Skeletal muscle tissue (tissue), 3 donors: ENCODE measurements at regions not wholly inside any gene's neighbourhood (a gene's known extent, or its start where the extent isn't known, plus 50 kb on each side); places are given as distances from the start of the nearest gene placed in this dataset.
"Not testable (repeated sequence)": the region's sequence is repeated elsewhere in the genome, so short reads cannot be mapped to it uniquely, and the experiment has no call there.

Experiments used
- H3K27ac ChIP-seq: one replicate; pipeline ENCODE4 v1.7.0; 2013; ENCODE audit warnings: mild to moderate bottlenecking, low read depth, low read length, inconsistent platforms
- H3K27me3 ChIP-seq, 3 donors: one replicate each; pipeline ENCODE4 v1.7.0; 2013; ENCODE audit warnings: low read length in 3 of 3; ENCODE audit not compliant: control insufficient read depth in 3 of 3, insufficient read depth in 3 of 3
- H3K36me3 ChIP-seq, 3 donors: one replicate each; pipeline ENCODE4 v1.7.0; 2013; ENCODE audit warnings: low read length in 3 of 3; ENCODE audit not compliant: control insufficient read depth in 3 of 3, insufficient read depth in 3 of 3
- H3K4me1 ChIP-seq, 3 donors: one replicate each; pipeline ENCODE4 v1.7.0; 2013; ENCODE audit warnings: low read length in 3 of 3, mild to moderate bottlenecking in 3 of 3; ENCODE audit not compliant: control insufficient read depth in 3 of 3, insufficient read depth in 3 of 3
- H3K4me3 ChIP-seq, 3 donors: one replicate each; pipeline ENCODE4 v1.7.0; 2013; ENCODE audit warnings: low read length in 3 of 3
- H3K9ac ChIP-seq, 3 donors: one replicate each; pipeline ENCODE4 v1.7.0; 2013; ENCODE audit warnings: low read length in 3 of 3, mild to moderate bottlenecking in 3 of 3, moderate library complexity in 2 of 3, low read depth in 1 of 3
- H3K9me3 ChIP-seq, 3 donors: one replicate each; pipeline ENCODE4 v1.7.0; 2013; ENCODE audit warnings: low read length in 3 of 3; ENCODE audit not compliant: control insufficient read depth in 3 of 3
- donor health status: Osteomylitis.

- not testable (repeated sequence) for H3K9ac ChIP-seq, H3K27me3 ChIP-seq, H3K4me3 ChIP-seq, H3K4me1 ChIP-seq, H3K9me3 ChIP-seq, H3K27ac ChIP-seq, H3K36me3 ChIP-seq
Observed at GRCh38 chr6:81886909-81887308, 134.4 kb upstream of the TENT5A start.

DNA sequence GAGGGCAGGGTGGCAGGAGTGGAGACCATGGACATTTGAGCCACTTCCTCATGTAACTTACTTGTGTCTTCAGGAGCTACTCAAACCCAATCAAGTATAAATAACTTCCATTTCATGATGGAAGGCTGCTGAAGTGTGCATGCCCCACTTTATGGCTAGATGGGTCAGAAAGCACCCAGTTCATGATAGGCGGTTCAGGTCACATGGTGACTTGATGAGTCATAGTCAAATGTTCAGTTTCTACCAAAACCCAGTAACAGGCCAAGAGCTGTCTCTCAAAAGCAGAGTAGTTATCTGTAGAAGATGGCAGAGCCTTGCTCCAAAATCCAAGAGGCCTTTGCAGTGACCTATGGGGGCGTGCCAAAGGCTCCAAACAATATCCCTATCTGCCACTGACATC is 133.7 kb upstream of the TENT5A start:
- no peaks in the 10 kb centered on the region for H3K36me3 ChIP-seq
- H3K4me1 ChIP-seq = no peaks in the 10 kb centered on the region
- H3K9ac ChIP-seq = no peak overlapping the region
- H3K4me3 ChIP-seq = no peak overlapping the region
- no peak overlapping the region for H3K27ac ChIP-seq
- H3K9me3 ChIP-seq = no peaks in the 10 kb centered on the region
- no peaks in the 10 kb centered on the region for H3K27me3 ChIP-seq

DNA sequence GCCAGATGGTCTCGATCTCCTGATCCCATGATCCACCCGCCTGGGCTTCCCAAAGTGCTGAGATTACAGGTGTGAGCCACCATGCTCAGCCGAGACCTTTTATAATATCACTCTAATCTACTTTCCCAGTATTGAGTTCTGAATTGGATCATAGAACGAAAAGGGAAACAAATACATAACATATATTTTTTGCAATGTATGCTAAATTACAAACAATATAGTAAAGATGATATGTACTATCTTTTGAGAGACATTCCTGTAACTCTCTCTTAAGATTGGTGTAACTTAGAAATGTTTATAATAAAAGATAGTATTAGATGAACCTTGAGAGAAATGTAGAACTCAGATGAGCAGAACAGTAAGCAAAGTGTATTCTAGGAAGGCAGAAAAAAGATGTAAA is 129.2 kb upstream of the TENT5A start:
- no peak overlapping the region for H3K9ac ChIP-seq

DNA sequence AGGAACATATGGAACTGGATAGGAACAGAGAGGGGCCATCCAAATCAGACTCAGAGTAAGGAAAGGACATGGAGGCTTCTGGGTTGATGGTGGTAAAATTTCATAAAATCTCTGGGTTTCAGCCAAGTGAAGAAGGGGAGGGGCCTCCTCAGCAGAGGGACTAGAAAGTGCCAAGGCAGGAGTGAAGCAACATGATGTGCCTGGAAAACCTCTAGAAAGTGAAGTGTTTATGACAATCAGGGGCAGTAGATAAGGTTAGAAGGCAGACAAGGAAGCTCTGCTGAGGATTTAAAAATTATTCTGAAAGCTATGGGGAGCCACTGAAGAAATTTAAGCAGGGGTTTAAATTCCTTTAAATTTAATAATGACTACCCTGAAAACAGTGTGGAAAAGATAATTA is 126.0 kb upstream of the TENT5A start:
- Histone ChIP-seq H3K27me3 (no peaks in the 10 kb centered on the region), H3K4me1 (no peaks in the 10 kb centered on the region), H3K36me3 (no peaks in the 10 kb centered on the region), H3K9ac (no peak overlapping the region), H3K4me3 (no peak overlapping the region), H3K9me3 (no peaks in the 10 kb centered on the region), H3K27ac (no peak overlapping the region)

More for the DNA sequence above, 129.2 kb upstream of the TENT5A start:
- Histone ChIP-seq H3K4me3 (no peak overlapping the region), H3K9me3 (no peaks in the 10 kb centered on the region), H3K4me1 (no peaks in the 10 kb centered on the region), H3K27me3 (no peaks in the 10 kb centered on the region), H3K27ac (no peak overlapping the region), H3K36me3 (no peaks in the 10 kb centered on the region)

GRCh38 chr6:81876971-81877370 is 124.5 kb upstream of the TENT5A start:
- Histone ChIP-seq H3K9me3 (no peaks in the 10 kb centered on the region), H3K4me3 (no peak overlapping the region), H3K27ac (no peak overlapping the region), H3K9ac (no peak overlapping the region), H3K27me3 (no peaks in the 10 kb centered on the region), H3K4me1 (no peaks in the 10 kb centered on the region), H3K36me3 (no peaks in the 10 kb centered on the region)

DNA sequence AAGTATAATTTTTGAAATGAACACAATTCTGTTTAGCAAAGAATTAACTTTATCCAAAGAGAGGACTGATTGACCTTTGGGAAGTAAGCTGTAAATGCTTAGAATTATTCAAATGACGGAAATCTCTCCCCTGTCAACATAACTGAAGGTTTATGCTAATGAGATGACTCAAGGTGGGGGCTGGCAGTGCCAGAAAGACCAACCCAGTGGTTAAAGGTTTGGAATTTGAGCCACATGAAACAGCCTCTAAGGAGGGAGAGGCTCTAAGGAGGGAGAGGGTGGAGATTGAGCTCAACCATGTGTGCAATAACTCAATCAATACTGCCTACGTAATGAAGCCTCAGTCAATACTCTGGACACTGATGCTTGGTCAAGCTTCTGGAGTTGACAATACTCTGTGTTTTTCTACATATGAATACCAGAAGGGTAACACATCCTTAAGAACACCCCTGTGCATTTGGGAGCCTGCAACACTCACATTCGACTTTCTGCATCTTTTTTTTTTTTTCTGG is 123.4 kb upstream of the TENT5A start:
- no peaks in the 10 kb centered on the region for H3K9me3 ChIP-seq
- no peaks in the 10 kb centered on the region for H3K36me3 ChIP-seq
- no peaks in the 10 kb centered on the region for H3K27me3 ChIP-seq
- H3K9ac ChIP-seq = no peak overlapping the region
- no peak overlapping the region for H3K4me3 ChIP-seq
- H3K4me1 ChIP-seq = no peaks in the 10 kb centered on the region
- H3K27ac ChIP-seq = no peak overlapping the region

- H3K4me3 ChIP-seq, H3K27ac ChIP-seq, H3K9ac ChIP-seq, H3K36me3 ChIP-seq, H3K9me3 ChIP-seq, H3K27me3 ChIP-seq, H3K4me1 ChIP-seq: not testable (repeated sequence)
Observed at GRCh38 chr6:81869749-81870508, 117.4 kb upstream of the TENT5A start.

GRCh38 chr6:81865712-81866111 is 113.2 kb upstream of the TENT5A start:
- Histone ChIP-seq H3K36me3 (no peaks in the 10 kb centered on the region), H3K27me3 (no peaks in the 10 kb centered on the region), H3K9me3 (no peaks in the 10 kb centered on the region), H3K4me3 (no peak overlapping the region), H3K9ac (no peak overlapping the region), H3K27ac (no peak overlapping the region), H3K4me1 (peaks cover 0 to 3% (median 0%) of the 10 kb centered on the region in 3 donors)

- H3K27ac ChIP-seq = no peak overlapping the region
- no peak overlapping the region for H3K9ac ChIP-seq
- no peaks in the 10 kb centered on the region for H3K9me3 ChIP-seq
- H3K4me1 ChIP-seq = peaks cover 0 to 3% (median 0%) of the 10 kb centered on the region in 3 donors
- no peak overlapping the region for H3K4me3 ChIP-seq
- H3K27me3 ChIP-seq = no peaks in the 10 kb centered on the region
- H3K36me3 ChIP-seq = no peaks in the 10 kb centered on the region
Observed at GRCh38 chr6:81864124-81864523, 111.6 kb upstream of the TENT5A start.

DNA sequence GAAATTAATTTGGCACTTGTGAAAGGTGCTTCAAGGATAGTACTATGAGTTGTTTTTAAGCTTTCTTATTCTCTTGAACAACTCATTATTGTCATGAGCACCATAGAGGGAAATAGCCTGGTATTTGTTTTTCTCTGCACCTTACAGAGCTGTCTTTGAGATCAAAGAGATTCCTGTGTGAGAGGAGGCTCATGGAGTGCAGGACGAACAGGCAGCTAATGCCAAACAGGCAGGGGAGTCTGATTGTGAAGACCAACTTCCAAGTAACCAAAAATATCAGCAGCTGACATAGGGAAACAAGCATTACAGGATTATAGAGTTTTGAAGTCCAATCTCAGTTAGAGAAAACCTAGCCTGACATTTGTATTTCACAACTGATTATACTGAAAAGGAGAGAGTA is 110.6 kb upstream of the TENT5A start:
- Histone ChIP-seq H3K27ac (no peak overlapping the region), H3K36me3 (no peaks in the 10 kb centered on the region), H3K27me3 (no peaks in the 10 kb centered on the region), H3K9me3 (no peaks in the 10 kb centered on the region), H3K4me1 (peaks cover 0 to 3% (median 0%) of the 10 kb centered on the region in 3 donors), H3K4me3 (no peak overlapping the region), H3K9ac (no peak overlapping the region)
